ENCODE measurements at regions not wholly inside any gene's neighbourhood (a gene's known extent, or its start where the extent isn't known, plus 50 kb on each side); places are given as distances from the start of the nearest gene placed in this dataset.

DNA sequence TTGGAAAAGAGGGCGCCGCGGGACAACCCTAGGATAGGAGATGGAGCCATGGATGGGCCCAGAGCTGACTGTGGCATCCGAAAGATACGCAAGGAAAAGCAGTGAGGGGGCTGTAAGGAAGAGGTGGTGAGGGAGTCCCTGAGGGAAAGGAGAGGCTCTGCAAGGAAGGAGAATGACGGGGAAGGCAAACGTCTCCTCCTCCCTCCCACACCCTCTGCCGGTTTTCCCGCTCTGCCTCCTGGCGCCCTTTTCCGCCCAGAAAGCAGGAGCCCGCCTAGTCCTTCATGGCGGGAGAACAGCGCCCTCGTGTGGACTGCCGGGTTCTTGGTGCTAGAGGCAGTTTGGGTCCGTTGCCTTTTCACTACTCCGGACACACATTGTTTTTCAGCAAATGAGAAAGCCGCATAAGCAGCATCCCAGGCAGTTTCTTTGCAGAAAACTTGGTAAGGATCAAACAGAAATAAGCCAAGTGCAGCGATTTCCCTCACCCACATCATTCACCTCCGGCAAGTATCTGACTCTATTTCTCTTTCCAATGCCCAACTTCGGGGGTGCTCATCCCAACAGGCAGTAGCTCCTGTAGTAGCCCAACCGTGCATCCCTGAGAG lies 200.4 kb downstream of the INO80D start:
- peak; percentile 62 for TF ChIP-seq YY1 (IDR thresholded peaks at IDR 0.05; ENCODE audit: extremely low read depth, insufficient replicate concordance, low read depth, low read length)
- no peak for TF ChIP-seq EZH2phosphoT487 (IDR thresholded peaks at IDR 0.05; ENCODE audit: borderline replicate concordance)
- peak; percentile 94 for TF ChIP-seq RAD21 (IDR thresholded peaks at IDR 0.05; ENCODE audit: low read depth)
- TF ChIP-seq, protein P1, sequence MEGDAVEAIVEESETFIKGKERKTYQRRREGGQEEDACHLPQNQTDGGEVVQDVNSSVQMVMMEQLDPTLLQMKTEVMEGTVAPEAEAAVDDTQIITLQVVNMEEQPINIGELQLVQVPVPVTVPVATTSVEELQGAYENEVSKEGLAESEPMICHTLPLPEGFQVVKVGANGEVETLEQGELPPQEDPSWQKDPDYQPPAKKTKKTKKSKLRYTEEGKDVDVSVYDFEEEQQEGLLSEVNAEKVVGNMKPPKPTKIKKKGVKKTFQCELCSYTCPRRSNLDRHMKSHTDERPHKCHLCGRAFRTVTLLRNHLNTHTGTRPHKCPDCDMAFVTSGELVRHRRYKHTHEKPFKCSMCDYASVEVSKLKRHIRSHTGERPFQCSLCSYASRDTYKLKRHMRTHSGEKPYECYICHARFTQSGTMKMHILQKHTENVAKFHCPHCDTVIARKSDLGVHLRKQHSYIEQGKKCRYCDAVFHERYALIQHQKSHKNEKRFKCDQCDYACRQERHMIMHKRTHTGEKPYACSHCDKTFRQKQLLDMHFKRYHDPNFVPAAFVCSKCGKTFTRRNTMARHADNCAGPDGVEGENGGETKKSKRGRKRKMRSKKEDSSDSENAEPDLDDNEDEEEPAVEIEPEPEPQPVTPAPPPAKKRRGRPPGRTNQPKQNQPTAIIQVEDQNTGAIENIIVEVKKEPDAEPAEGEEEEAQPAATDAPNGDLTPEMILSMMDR (IDR thresholded peaks at IDR 0.05 in 2 of 3, conservative IDR thresholded peaks at IDR 0.05 in 1 of 3; ENCODE audit: borderline replicate concordance in 1 of 3, insufficient read depth in 1 of 3, low read depth in 2 of 3, low read length in 2 of 3): peak; percentile 92 to 97 (median 94)
- no peak for TF ChIP-seq ATF3 (IDR thresholded peaks at IDR 0.05)
- TF ChIP-seq CEBPB (IDR thresholded peaks at IDR 0.05; ENCODE audit: low read depth): no peak; the same call in 1 of the 2 replicates
- TF ChIP-seq ZNF274 (IDR thresholded peaks at IDR 0.05; ENCODE audit: low read depth, low read length): no peak
- TF ChIP-seq, protein P2, sequence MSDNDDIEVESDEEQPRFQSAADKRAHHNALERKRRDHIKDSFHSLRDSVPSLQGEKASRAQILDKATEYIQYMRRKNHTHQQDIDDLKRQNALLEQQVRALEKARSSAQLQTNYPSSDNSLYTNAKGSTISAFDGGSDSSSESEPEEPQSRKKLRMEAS (IDR thresholded peaks at IDR 0.05): peak; percentile 65
- TF ChIP-seq, protein P3, sequence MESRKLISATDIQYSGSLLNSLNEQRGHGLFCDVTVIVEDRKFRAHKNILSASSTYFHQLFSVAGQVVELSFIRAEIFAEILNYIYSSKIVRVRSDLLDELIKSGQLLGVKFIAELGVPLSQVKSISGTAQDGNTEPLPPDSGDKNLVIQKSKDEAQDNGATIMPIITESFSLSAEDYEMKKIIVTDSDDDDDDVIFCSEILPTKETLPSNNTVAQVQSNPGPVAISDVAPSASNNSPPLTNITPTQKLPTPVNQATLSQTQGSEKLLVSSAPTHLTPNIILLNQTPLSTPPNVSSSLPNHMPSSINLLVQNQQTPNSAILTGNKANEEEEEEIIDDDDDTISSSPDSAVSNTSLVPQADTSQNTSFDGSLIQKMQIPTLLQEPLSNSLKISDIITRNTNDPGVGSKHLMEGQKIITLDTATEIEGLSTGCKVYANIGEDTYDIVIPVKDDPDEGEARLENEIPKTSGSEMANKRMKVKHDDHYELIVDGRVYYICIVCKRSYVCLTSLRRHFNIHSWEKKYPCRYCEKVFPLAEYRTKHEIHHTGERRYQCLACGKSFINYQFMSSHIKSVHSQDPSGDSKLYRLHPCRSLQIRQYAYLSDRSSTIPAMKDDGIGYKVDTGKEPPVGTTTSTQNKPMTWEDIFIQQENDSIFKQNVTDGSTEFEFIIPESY (IDR thresholded peaks at IDR 0.05; ENCODE audit: extremely low read depth, insufficient replicate concordance, low read length): no peak
- no peak for TF ChIP-seq JUND (IDR thresholded peaks at IDR 0.05)
- peak; percentile 81 for TF ChIP-seq CBX3 (IDR thresholded peaks at IDR 0.05; ENCODE audit: low read depth)
- TF ChIP-seq FOSL1 (IDR thresholded peaks at IDR 0.05; ENCODE audit: low read depth): no peak
- TF ChIP-seq POLR2AphosphoS5 (IDR thresholded peaks at IDR 0.05; ENCODE audit: low read depth, low read length): 0 out of 2 replicates have a peak, but pooled peaks have one; percentile 19
- no peak for TF ChIP-seq EZH2 (IDR thresholded peaks at IDR 0.05)

More for the DNA sequence above, 200.4 kb downstream of the INO80D start:
- H3K9me2 ChIP-seq (ENCODE audit: insufficient read depth): no peaks in the 10 kb centered on the region
- no peaks in the 10 kb centered on the region for H3K36me3 ChIP-seq (ENCODE audit: control insufficient read depth in 1 of 2, insufficient read depth in 2 of 2, low read length in 2 of 2)
- H4K20me1 ChIP-seq (ENCODE audit: insufficient read depth): no peaks in the 10 kb centered on the region
- BruUV-seq (replicated peaks): no TSS peak
- H3K4me2 ChIP-seq (ENCODE audit: low read length): peak overlapping the region; percentile 52
- peak; percentile 99 for ATAC-seq
- intact Hi-C loops (cut with micrococcal nuclease): loop anchor here (1.0 to 2.0 kb wide), 5 partner anchors 109 to 1625 kb away; no protein-coding TSS in a partner anchor
- H2AFZ ChIP-seq (ENCODE audit: low read depth, low read length, poor library complexity, severe bottlenecking): peak overlapping the region; percentile 98
- no peaks in the 10 kb centered on the region for H3K79me2 ChIP-seq (ENCODE audit: insufficient read depth, low read length)
- ChIA-PET POLR2A (no interaction called here), CTCF (interaction anchor here (0.6 to 2.1 kb wide), 3 partner anchors 109 to 116 kb away, joined by 3 to 8 read pairs (median 5); no protein-coding TSS in a partner anchor), RAD21 (ENCODE audit: low non-redundant PET in 1 of 2, low total read pairs in 2 of 2, uncharacterized antibody in 2 of 2, unreplicated experiment in 2 of 2) (no interaction called here)
- no peaks in the 10 kb centered on the region for H3K27me3 ChIP-seq (ENCODE audit: insufficient read depth, low read length)
- peak; percentile 68 for DNase-seq (ENCODE audit: low read depth, low spot score)
- H3K4me1 ChIP-seq (ENCODE audit: control insufficient read depth in 1 of 2, insufficient read depth in 2 of 2, low read length in 2 of 2): peaks cover 0 to 3% of the 10 kb centered on the region in 2 experiments; a peak in 2 of 4 replicates
- no peak overlapping the region for H3K27ac ChIP-seq (ENCODE audit: low read depth, low read length)
- no peak overlapping the region for H3K4me3 ChIP-seq (replicated peaks in 1 of 2; ENCODE audit: low read depth in 1 of 2, low read length in 2 of 2)
- no peaks in the 10 kb centered on the region for H3K9me3 ChIP-seq (ENCODE audit: control insufficient read depth in 1 of 2, insufficient read depth in 1 of 2, low read depth in 1 of 2, low read length in 2 of 2)
- no peak overlapping the region for H3K9ac ChIP-seq (ENCODE audit: low read length)

All from HCT116 (cell line).